HG02642 (cell line): ENCODE measurements at regions not wholly inside any gene's neighbourhood (a gene's known extent, or its start where the extent isn't known, plus 50 kb on each side); places are given as distances from the start of the nearest gene placed in this dataset.

ENCODE experiments used
- ATAC-seq: cut with Tn5 transposase; IDR thresholded peaks from one replicate; pipeline ENCODE4 v1.9.1; 2021; ENCODE audit warnings: mild to moderate bottlenecking; ENCODE audit not compliant: unreplicated experiment, poor library complexity

- no peak for ATAC-seq
These were observed 1422.9 kb downstream of the TBC1D22A start for GRCh38 chr22:48185071-48186055.

GRCh38 chr22:48182846-48183805 is 1420.7 kb downstream of the TBC1D22A start:
- ATAC-seq, result no peak

GRCh38 chr22:48182031-48182430 is 1419.6 kb downstream of the TBC1D22A start:
- ATAC-seq, result no peak

GRCh38 chr22:48181263-48181955 is 1419.0 kb downstream of the TBC1D22A start:
- ATAC-seq, result no peak

GRCh38 chr22:48180631-48181030 is 1418.2 kb downstream of the TBC1D22A start:
- no peak for ATAC-seq

- ATAC-seq, result no peak
These were observed 1417.4 kb downstream of the TBC1D22A start for GRCh38 chr22:48179571-48180546.

- ATAC-seq, result no peak
These were observed 1416.1 kb downstream of the TBC1D22A start for GRCh38 chr22:48178536-48178935.

- ATAC-seq, result no peak
These were observed 1415.2 kb downstream of the TBC1D22A start for GRCh38 chr22:48177631-48178030.

GRCh38 chr22:48175721-48176120 is 1413.3 kb downstream of the TBC1D22A start:
- no peak for ATAC-seq

GRCh38 chr22:48173773-48174160 is 1411.3 kb downstream of the TBC1D22A start:
- no peak for ATAC-seq

- no peak for ATAC-seq
These were observed 1410.8 kb downstream of the TBC1D22A start for GRCh38 chr22:48173061-48173772.

- ATAC-seq, result no peak
These were observed 1408.8 kb downstream of the TBC1D22A start for GRCh38 chr22:48171271-48171691.

GRCh38 chr22:48169227-48169626 is 1406.8 kb downstream of the TBC1D22A start:
- ATAC-seq, result no peak

- ATAC-seq, result no peak
These were observed 1404.8 kb downstream of the TBC1D22A start for GRCh38 chr22:48167238-48167637.

GRCh38 chr22:48161298-48161697 is 1398.8 kb downstream of the TBC1D22A start:
- no peak for ATAC-seq

GRCh38 chr22:48157676-48158075 is 1395.2 kb downstream of the TBC1D22A start:
- ATAC-seq, result no peak

- no peak for ATAC-seq
These were observed 1394.3 kb downstream of the TBC1D22A start for GRCh38 chr22:48156603-48157355.

GRCh38 chr22:48155446-48155845 is 1393.0 kb downstream of the TBC1D22A start:
- ATAC-seq, result no peak
